ENCODE measurements at regions not wholly inside any gene's neighbourhood (a gene's known extent, or its start where the extent isn't known, plus 50 kb on each side); places are given as distances from the start of the nearest gene placed in this dataset.
"Not testable (repeated sequence)": the region's sequence is repeated elsewhere in the genome, so short reads cannot be mapped to it uniquely, and the experiment has no call there.

GRCh38 chr9:86634501-86634900, 280.3 kb upstream of the TUT7 start:
- Histone ChIP-seq H3K27ac (ENCODE audit: low read length) (no peak overlapping the region), H3K9me3 (ENCODE audit: control insufficient read depth, low read depth, low read length) (no peaks in the 10 kb centered on the region), H3K27me3 (ENCODE audit: control insufficient read depth, insufficient read depth, low read length) (no peaks in the 10 kb centered on the region), H3K4me1 (ENCODE audit: control insufficient read depth, low read depth, low read length) (no peaks in the 10 kb centered on the region), H3K36me3 (ENCODE audit: control insufficient read depth, low read depth, low read length) (no peaks in the 10 kb centered on the region), H3K4me3 (ENCODE audit: low read length) (no peak overlapping the region), H3K9ac (ENCODE audit: low read length) (no peak overlapping the region)

GRCh38 chr9:86633945-86634344, 279.7 kb upstream of the TUT7 start:
- no peaks in the 10 kb centered on the region for H3K27me3 ChIP-seq (ENCODE audit: control insufficient read depth, insufficient read depth, low read length)
- no peak overlapping the region for H3K27ac ChIP-seq (ENCODE audit: low read length)
- H3K9me3 ChIP-seq (ENCODE audit: control insufficient read depth, low read depth, low read length): no peaks in the 10 kb centered on the region
- H3K4me3 ChIP-seq (ENCODE audit: low read length): no peak overlapping the region
- no peak overlapping the region for H3K9ac ChIP-seq (ENCODE audit: low read length)
- H3K4me1 ChIP-seq (ENCODE audit: control insufficient read depth, low read depth, low read length): no peaks in the 10 kb centered on the region
- H3K36me3 ChIP-seq (ENCODE audit: control insufficient read depth, low read depth, low read length): no peaks in the 10 kb centered on the region

GRCh38 chr9:86632537-86632936, 278.3 kb upstream of the TUT7 start:
- Histone ChIP-seq H3K27ac (ENCODE audit: low read length) (no peak overlapping the region), H3K27me3 (ENCODE audit: control insufficient read depth, insufficient read depth, low read length) (no peaks in the 10 kb centered on the region), H3K9ac (ENCODE audit: low read length) (no peak overlapping the region), H3K9me3 (ENCODE audit: control insufficient read depth, low read depth, low read length) (no peaks in the 10 kb centered on the region), H3K4me1 (ENCODE audit: control insufficient read depth, low read depth, low read length) (no peaks in the 10 kb centered on the region), H3K36me3 (ENCODE audit: control insufficient read depth, low read depth, low read length) (no peaks in the 10 kb centered on the region), H3K4me3 (ENCODE audit: low read length) (no peak overlapping the region)

- Histone ChIP-seq H3K9ac (ENCODE audit: low read length) (no peak overlapping the region), H3K4me1 (ENCODE audit: control insufficient read depth, low read depth, low read length) (peaks cover 5% of the 10 kb centered on the region)
Observed at GRCh38 chr9:86629530-86629929, 275.3 kb upstream of the TUT7 start.

GRCh38 chr9:86626802-86627201, 272.6 kb upstream of the TUT7 start:
- Histone ChIP-seq H3K27me3 (ENCODE audit: control insufficient read depth, insufficient read depth, low read length) (no peaks in the 10 kb centered on the region), H3K4me1 (ENCODE audit: control insufficient read depth, low read depth, low read length) (peaks cover 7% of the 10 kb centered on the region), H3K4me3 (ENCODE audit: low read length) (no peak overlapping the region), H3K36me3 (ENCODE audit: control insufficient read depth, low read depth, low read length) (no peaks in the 10 kb centered on the region), H3K9ac (ENCODE audit: low read length) (no peak overlapping the region), H3K9me3 (ENCODE audit: control insufficient read depth, low read depth, low read length) (no peaks in the 10 kb centered on the region), H3K27ac (ENCODE audit: low read length) (no peak overlapping the region)

More at GRCh38 chr9:86629530-86629929, 275.3 kb upstream of the TUT7 start:
- no peaks in the 10 kb centered on the region for H3K9me3 ChIP-seq (ENCODE audit: control insufficient read depth, low read depth, low read length)
- H3K4me3 ChIP-seq (ENCODE audit: low read length): no peak overlapping the region
- no peaks in the 10 kb centered on the region for H3K36me3 ChIP-seq (ENCODE audit: control insufficient read depth, low read depth, low read length)
- no peak overlapping the region for H3K27ac ChIP-seq (ENCODE audit: low read length)
- no peaks in the 10 kb centered on the region for H3K27me3 ChIP-seq (ENCODE audit: control insufficient read depth, insufficient read depth, low read length)

GRCh38 chr9:86624630-86625029, 270.4 kb upstream of the TUT7 start:
- Histone ChIP-seq H3K4me1 (ENCODE audit: control insufficient read depth, low read depth, low read length) (peaks cover 7% of the 10 kb centered on the region), H3K27ac (ENCODE audit: low read length) (no peak overlapping the region), H3K4me3 (ENCODE audit: low read length) (no peak overlapping the region), H3K9ac (ENCODE audit: low read length) (no peak overlapping the region), H3K27me3 (ENCODE audit: control insufficient read depth, insufficient read depth, low read length) (no peaks in the 10 kb centered on the region), H3K9me3 (ENCODE audit: control insufficient read depth, low read depth, low read length) (no peaks in the 10 kb centered on the region), H3K36me3 (ENCODE audit: control insufficient read depth, low read depth, low read length) (no peaks in the 10 kb centered on the region)

GRCh38 chr9:86614871-86615849, 260.9 kb upstream of the TUT7 start:
- Histone ChIP-seq H3K4me3 (ENCODE audit: low read length) (no peak overlapping the region), H3K4me1 (ENCODE audit: control insufficient read depth, low read depth, low read length) (no peaks in the 10 kb centered on the region), H3K27me3 (ENCODE audit: control insufficient read depth, insufficient read depth, low read length) (peaks cover 11% of the 10 kb centered on the region), H3K9me3 (ENCODE audit: control insufficient read depth, low read depth, low read length) (no peaks in the 10 kb centered on the region), H3K36me3 (ENCODE audit: control insufficient read depth, low read depth, low read length) (no peaks in the 10 kb centered on the region), H3K27ac (ENCODE audit: low read length) (no peak overlapping the region), H3K9ac (ENCODE audit: low read length) (no peak overlapping the region)

- peaks cover 11% of the 10 kb centered on the region for H3K27me3 ChIP-seq (ENCODE audit: control insufficient read depth, insufficient read depth, low read length)
- no peaks in the 10 kb centered on the region for H3K4me1 ChIP-seq (ENCODE audit: control insufficient read depth, low read depth, low read length)
- H3K9ac ChIP-seq (ENCODE audit: low read length): no peak overlapping the region
- no peaks in the 10 kb centered on the region for H3K36me3 ChIP-seq (ENCODE audit: control insufficient read depth, low read depth, low read length)
- no peak overlapping the region for H3K27ac ChIP-seq (ENCODE audit: low read length)
- no peaks in the 10 kb centered on the region for H3K9me3 ChIP-seq (ENCODE audit: control insufficient read depth, low read depth, low read length)
- no peak overlapping the region for H3K4me3 ChIP-seq (ENCODE audit: low read length)
Observed at GRCh38 chr9:86613943-86614342, 259.7 kb upstream of the TUT7 start.

GRCh38 chr9:86611534-86611933, 257.3 kb upstream of the TUT7 start:
- not testable (repeated sequence) for H3K4me1 ChIP-seq (ENCODE audit: control insufficient read depth, low read depth, low read length); H3K4me3 ChIP-seq (ENCODE audit: low read length); H3K27ac ChIP-seq (ENCODE audit: low read length); H3K9me3 ChIP-seq (ENCODE audit: control insufficient read depth, low read depth, low read length); H3K9ac ChIP-seq (ENCODE audit: low read length); H3K36me3 ChIP-seq (ENCODE audit: control insufficient read depth, low read depth, low read length)
- H3K27me3 ChIP-seq (ENCODE audit: control insufficient read depth, insufficient read depth, low read length): peaks cover 11% of the 10 kb centered on the region

- H3K36me3 ChIP-seq (ENCODE audit: control insufficient read depth, low read depth, low read length): no peaks in the 10 kb centered on the region
- no peaks in the 10 kb centered on the region for H3K9me3 ChIP-seq (ENCODE audit: control insufficient read depth, low read depth, low read length)
- H3K4me3 ChIP-seq (ENCODE audit: low read length): no peak overlapping the region
- H3K4me1 ChIP-seq (ENCODE audit: control insufficient read depth, low read depth, low read length): peaks cover 2% of the 10 kb centered on the region
- peaks cover 11% of the 10 kb centered on the region for H3K27me3 ChIP-seq (ENCODE audit: control insufficient read depth, insufficient read depth, low read length)
- no peak overlapping the region for H3K27ac ChIP-seq (ENCODE audit: low read length)
- no peak overlapping the region for H3K9ac ChIP-seq (ENCODE audit: low read length)
Observed at GRCh38 chr9:86605303-86605702, 251.1 kb upstream of the TUT7 start.

GRCh38 chr9:86604741-86605140, 250.5 kb upstream of the TUT7 start:
- H3K4me3 ChIP-seq (ENCODE audit: low read length): no peak overlapping the region
- peaks cover 8% of the 10 kb centered on the region for H3K4me1 ChIP-seq (ENCODE audit: control insufficient read depth, low read depth, low read length)
- no peak overlapping the region for H3K27ac ChIP-seq (ENCODE audit: low read length)
- no peak overlapping the region for H3K9ac ChIP-seq (ENCODE audit: low read length)
- H3K27me3 ChIP-seq (ENCODE audit: control insufficient read depth, insufficient read depth, low read length): peaks cover 11% of the 10 kb centered on the region
- no peaks in the 10 kb centered on the region for H3K9me3 ChIP-seq (ENCODE audit: control insufficient read depth, low read depth, low read length)
- no peaks in the 10 kb centered on the region for H3K36me3 ChIP-seq (ENCODE audit: control insufficient read depth, low read depth, low read length)

- H3K4me3 ChIP-seq (ENCODE audit: low read length): no peak overlapping the region
Observed at GRCh38 chr9:86602715-86603114, 248.5 kb upstream of the TUT7 start.

More at GRCh38 chr9:86602715-86603114, 248.5 kb upstream of the TUT7 start:
- Histone ChIP-seq H3K27me3 (ENCODE audit: control insufficient read depth, insufficient read depth, low read length) (peaks cover 11% of the 10 kb centered on the region), H3K4me1 (ENCODE audit: control insufficient read depth, low read depth, low read length) (peaks cover 25% of the 10 kb centered on the region), H3K36me3 (ENCODE audit: control insufficient read depth, low read depth, low read length) (no peaks in the 10 kb centered on the region), H3K9me3 (ENCODE audit: control insufficient read depth, low read depth, low read length) (no peaks in the 10 kb centered on the region), H3K27ac (ENCODE audit: low read length) (no peak overlapping the region), H3K9ac (ENCODE audit: low read length) (no peak overlapping the region)
